WTC11 (cell line): ENCODE measurements at regions not wholly inside any gene's neighbourhood (a gene's known extent, or its start where the extent isn't known, plus 50 kb on each side); places are given as distances from the start of the nearest gene placed in this dataset.
"Not testable (repeated sequence)": the region's sequence is repeated elsewhere in the genome, so short reads cannot be mapped to it uniquely, and the experiment has no call there.

Experiments
- MYBL2 ChIP-seq: sonication (generic); formaldehyde crosslinking; IDR thresholded peaks from 2 replicates; pipeline ENCODE4 v1.8.1; 2023; ENCODE audit warnings: mild to moderate bottlenecking, moderate library complexity, missing genetic modification reagents
- SMAD4 ChIP-seq: sonication (generic); formaldehyde crosslinking; IDR thresholded peaks from 2 replicates; pipeline ENCODE4 v1.8.0; 2022; ENCODE audit warnings: mild to moderate bottlenecking, missing genetic modification reagents
- TF ChIP-seq, protein P1 (sequence below): sonication (generic); formaldehyde crosslinking; IDR thresholded peaks from 2 replicates; pipeline ENCODE4 v1.8.0; 2022; ENCODE audit warnings: mild to moderate bottlenecking, missing genetic modification reagents
- TF ChIP-seq, protein P2 (sequence below): sonication (generic); formaldehyde crosslinking; IDR thresholded peaks from 2 replicates; pipeline ENCODE4 v1.8.1; 2023; ENCODE audit warnings: mild to moderate bottlenecking, missing genetic modification reagents
- TF ChIP-seq, protein P3 (sequence below): sonication (generic); formaldehyde crosslinking; IDR thresholded peaks from 2 replicates; pipeline ENCODE4 v1.8.0; 2023; ENCODE audit warnings: missing genetic modification reagents, mild to moderate bottlenecking, borderline replicate concordance
- TF ChIP-seq, protein P4 (sequence below): sonication (generic); formaldehyde crosslinking; IDR thresholded peaks from 2 replicates; pipeline ENCODE4 v1.8.1; 2022; ENCODE audit warnings: low read depth, missing genetic modification reagents, borderline replicate concordance
- TF ChIP-seq, protein P5 (sequence below): sonication (generic); formaldehyde crosslinking; IDR thresholded peaks from 2 replicates; pipeline ENCODE4 v1.8.1; 2023; ENCODE audit warnings: mild to moderate bottlenecking, missing genetic modification reagents, moderate library complexity
- TF ChIP-seq, protein P6 (sequence below): fragments of 200-600 bp; IDR thresholded peaks from 2 replicates; pipeline ENCODE4 v1.8.0; 2022; ENCODE audit warnings: antibody characterized with exemption

DNA sequence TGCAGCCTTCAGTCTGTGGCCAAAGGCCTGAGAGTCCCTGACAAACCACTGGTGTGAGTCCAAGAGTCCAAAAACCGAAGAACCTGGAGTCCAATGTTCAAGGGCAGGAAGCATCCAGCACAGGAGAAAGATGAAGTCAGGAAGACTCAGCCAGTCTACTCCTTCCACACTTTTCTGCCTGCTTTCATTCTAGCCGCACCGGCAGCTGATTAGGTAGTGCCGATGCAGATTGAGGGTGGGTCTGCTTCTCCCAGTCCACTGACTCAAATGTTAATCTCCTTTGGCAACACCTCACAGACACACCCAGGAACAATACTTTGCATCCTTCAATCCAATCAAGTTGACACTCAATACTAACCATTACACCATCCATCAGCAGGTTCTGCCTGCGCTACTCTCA, 65.2 kb upstream of the WASF3 start:
- TF ChIP-seq, protein P1, sequence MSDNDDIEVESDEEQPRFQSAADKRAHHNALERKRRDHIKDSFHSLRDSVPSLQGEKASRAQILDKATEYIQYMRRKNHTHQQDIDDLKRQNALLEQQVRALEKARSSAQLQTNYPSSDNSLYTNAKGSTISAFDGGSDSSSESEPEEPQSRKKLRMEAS (CRISPR knock-in tag), result not testable (repeated sequence)
- not testable (repeated sequence) for TF ChIP-seq SMAD4, MYBL2 (CRISPR knock-in tag)
- TF ChIP-seq, protein P2, sequence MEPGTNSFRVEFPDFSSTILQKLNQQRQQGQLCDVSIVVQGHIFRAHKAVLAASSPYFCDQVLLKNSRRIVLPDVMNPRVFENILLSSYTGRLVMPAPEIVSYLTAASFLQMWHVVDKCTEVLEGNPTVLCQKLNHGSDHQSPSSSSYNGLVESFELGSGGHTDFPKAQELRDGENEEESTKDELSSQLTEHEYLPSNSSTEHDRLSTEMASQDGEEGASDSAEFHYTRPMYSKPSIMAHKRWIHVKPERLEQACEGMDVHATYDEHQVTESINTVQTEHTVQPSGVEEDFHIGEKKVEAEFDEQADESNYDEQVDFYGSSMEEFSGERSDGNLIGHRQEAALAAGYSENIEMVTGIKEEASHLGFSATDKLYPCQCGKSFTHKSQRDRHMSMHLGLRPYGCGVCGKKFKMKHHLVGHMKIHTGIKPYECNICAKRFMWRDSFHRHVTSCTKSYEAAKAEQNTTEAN (CRISPR knock-in tag), result not testable (repeated sequence)
- TF ChIP-seq, protein P3, sequence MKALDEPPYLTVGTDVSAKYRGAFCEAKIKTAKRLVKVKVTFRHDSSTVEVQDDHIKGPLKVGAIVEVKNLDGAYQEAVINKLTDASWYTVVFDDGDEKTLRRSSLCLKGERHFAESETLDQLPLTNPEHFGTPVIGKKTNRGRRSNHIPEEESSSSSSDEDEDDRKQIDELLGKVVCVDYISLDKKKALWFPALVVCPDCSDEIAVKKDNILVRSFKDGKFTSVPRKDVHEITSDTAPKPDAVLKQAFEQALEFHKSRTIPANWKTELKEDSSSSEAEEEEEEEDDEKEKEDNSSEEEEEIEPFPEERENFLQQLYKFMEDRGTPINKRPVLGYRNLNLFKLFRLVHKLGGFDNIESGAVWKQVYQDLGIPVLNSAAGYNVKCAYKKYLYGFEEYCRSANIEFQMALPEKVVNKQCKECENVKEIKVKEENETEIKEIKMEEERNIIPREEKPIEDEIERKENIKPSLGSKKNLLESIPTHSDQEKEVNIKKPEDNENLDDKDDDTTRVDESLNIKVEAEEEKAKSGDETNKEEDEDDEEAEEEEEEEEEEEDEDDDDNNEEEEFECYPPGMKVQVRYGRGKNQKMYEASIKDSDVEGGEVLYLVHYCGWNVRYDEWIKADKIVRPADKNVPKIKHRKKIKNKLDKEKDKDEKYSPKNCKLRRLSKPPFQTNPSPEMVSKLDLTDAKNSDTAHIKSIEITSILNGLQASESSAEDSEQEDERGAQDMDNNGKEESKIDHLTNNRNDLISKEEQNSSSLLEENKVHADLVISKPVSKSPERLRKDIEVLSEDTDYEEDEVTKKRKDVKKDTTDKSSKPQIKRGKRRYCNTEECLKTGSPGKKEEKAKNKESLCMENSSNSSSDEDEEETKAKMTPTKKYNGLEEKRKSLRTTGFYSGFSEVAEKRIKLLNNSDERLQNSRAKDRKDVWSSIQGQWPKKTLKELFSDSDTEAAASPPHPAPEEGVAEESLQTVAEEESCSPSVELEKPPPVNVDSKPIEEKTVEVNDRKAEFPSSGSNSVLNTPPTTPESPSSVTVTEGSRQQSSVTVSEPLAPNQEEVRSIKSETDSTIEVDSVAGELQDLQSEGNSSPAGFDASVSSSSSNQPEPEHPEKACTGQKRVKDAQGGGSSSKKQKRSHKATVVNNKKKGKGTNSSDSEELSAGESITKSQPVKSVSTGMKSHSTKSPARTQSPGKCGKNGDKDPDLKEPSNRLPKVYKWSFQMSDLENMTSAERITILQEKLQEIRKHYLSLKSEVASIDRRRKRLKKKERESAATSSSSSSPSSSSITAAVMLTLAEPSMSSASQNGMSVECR, result not testable (repeated sequence)
- TF ChIP-seq, protein P4, sequence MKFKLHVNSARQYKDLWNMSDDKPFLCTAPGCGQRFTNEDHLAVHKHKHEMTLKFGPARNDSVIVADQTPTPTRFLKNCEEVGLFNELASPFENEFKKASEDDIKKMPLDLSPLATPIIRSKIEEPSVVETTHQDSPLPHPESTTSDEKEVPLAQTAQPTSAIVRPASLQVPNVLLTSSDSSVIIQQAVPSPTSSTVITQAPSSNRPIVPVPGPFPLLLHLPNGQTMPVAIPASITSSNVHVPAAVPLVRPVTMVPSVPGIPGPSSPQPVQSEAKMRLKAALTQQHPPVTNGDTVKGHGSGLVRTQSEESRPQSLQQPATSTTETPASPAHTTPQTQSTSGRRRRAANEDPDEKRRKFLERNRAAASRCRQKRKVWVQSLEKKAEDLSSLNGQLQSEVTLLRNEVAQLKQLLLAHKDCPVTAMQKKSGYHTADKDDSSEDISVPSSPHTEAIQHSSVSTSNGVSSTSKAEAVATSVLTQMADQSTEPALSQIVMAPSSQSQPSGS (CRISPR knock-in tag), result not testable (repeated sequence)
- TF ChIP-seq, protein P5, sequence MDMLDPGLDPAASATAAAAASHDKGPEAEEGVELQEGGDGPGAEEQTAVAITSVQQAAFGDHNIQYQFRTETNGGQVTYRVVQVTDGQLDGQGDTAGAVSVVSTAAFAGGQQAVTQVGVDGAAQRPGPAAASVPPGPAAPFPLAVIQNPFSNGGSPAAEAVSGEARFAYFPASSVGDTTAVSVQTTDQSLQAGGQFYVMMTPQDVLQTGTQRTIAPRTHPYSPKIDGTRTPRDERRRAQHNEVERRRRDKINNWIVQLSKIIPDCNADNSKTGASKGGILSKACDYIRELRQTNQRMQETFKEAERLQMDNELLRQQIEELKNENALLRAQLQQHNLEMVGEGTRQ (CRISPR knock-in tag), result not testable (repeated sequence)
- TF ChIP-seq, protein P6, sequence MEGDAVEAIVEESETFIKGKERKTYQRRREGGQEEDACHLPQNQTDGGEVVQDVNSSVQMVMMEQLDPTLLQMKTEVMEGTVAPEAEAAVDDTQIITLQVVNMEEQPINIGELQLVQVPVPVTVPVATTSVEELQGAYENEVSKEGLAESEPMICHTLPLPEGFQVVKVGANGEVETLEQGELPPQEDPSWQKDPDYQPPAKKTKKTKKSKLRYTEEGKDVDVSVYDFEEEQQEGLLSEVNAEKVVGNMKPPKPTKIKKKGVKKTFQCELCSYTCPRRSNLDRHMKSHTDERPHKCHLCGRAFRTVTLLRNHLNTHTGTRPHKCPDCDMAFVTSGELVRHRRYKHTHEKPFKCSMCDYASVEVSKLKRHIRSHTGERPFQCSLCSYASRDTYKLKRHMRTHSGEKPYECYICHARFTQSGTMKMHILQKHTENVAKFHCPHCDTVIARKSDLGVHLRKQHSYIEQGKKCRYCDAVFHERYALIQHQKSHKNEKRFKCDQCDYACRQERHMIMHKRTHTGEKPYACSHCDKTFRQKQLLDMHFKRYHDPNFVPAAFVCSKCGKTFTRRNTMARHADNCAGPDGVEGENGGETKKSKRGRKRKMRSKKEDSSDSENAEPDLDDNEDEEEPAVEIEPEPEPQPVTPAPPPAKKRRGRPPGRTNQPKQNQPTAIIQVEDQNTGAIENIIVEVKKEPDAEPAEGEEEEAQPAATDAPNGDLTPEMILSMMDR, result not testable (repeated sequence)
